PC-3 (cell line): ENCODE measurements at regions not wholly inside any gene's neighbourhood (a gene's known extent, or its start where the extent isn't known, plus 50 kb on each side); places are given as distances from the start of the nearest gene placed in this dataset.

Source experiments
- CTCF ChIP-seq: fragments of 300-600 bp; sonication (generic); conservative IDR thresholded peaks from 2 replicates; pipeline ENCODE4 v1.5.1; 2017; ENCODE audit warnings: antibody characterized with exemption, low read depth, mild to moderate bottlenecking, low read length
- EZH2 ChIP-seq: fragments of 300-600 bp; sonication (generic); IDR thresholded peaks from one replicate; pipeline ENCODE4 v1.6.1; 2017; ENCODE audit warnings: antibody characterized with exemption, mild to moderate bottlenecking, low read length; ENCODE audit not compliant: unreplicated experiment
- EZH2phosphoT487 ChIP-seq: fragments of 300-600 bp; sonication (generic); IDR thresholded peaks from 2 replicates; pipeline ENCODE4 v1.6.1; 2018; ENCODE audit warnings: mild to moderate bottlenecking, antibody characterized with exemption, low read length, borderline replicate concordance

- TF ChIP-seq CTCF (no peak), EZH2 (no peak), EZH2phosphoT487 (no peak)
Observed at GRCh38 chr3:145639875-145640274, 521.1 kb downstream of the PLOD2 start.
